Testis (tissue), 2 donors: ENCODE measurements at regions not wholly inside any gene's neighbourhood (a gene's known extent, or its start where the extent isn't known, plus 50 kb on each side); places are given as distances from the start of the nearest gene placed in this dataset.

Experiments used
- DNase-seq: peaks from one replicate; pipeline ENCODE4 v3.0.0-alpha.2; 2019
- H3K27ac ChIP-seq, 2 donors: fragments of 200-600 bp; sonication (generic); one replicate each; pipeline ENCODE4 v1.5.1; 2019
- H3K27me3 ChIP-seq: fragments of 200-600 bp; sonication (generic); one replicate; pipeline ENCODE4 v1.5.1; 2019
- H3K36me3 ChIP-seq: fragments of 200-600 bp; sonication (generic); one replicate; pipeline ENCODE4 v1.5.1; 2017; ENCODE audit warnings: low read depth; ENCODE audit errors: missing control alignments
- H3K4me1 ChIP-seq: fragments of 200-600 bp; sonication (generic); one replicate; pipeline ENCODE4 v1.5.1; 2019
- H3K4me3 ChIP-seq, 2 donors: fragments of 200-600 bp; sonication (generic); one replicate each; pipeline ENCODE4 v1.5.1; 2017 to 2019
- H3K9me3 ChIP-seq: fragments of 200-600 bp; sonication (generic); one replicate; pipeline ENCODE4 v1.5.1; 2017
- CTCF ChIP-seq, 3 experiments: fragments of 450-650 bp in 2 of 3; fragments of 200-600 bp in 1 of 3; sonication (generic) in 1 of 3; IDR thresholded peaks; one replicate each; pipeline ENCODE4 v1.5.1; 2016 to 2019; ENCODE audit warnings: antibody characterized with exemption in 3 of 3, mild to moderate bottlenecking in 2 of 3, moderate library complexity in 1 of 3
- POLR2A ChIP-seq: fragments of 450-650 bp; IDR thresholded peaks from one replicate; pipeline ENCODE4 v1.6.1; 2017; ENCODE audit warnings: antibody characterized with exemption, mild to moderate bottlenecking, moderate library complexity
- WGBS, 2 donors: methylation state at CpG; one replicate each; pipeline ENCODE4 v1.1.5; 2018; 5-methylcytosine and 5-hydroxymethylcytosine counted together
- intact Hi-C: fragments of 100-400 bp; cut with DNase I; formaldehyde crosslinking; loops from one replicate; pipeline ENCODE4 v1.15.1; 2023; ENCODE audit warnings: low total_unique reads

GRCh38 chr9:126563556-126563955 is 50.2 kb upstream of the LMX1B start:
- H3K36me3 ChIP-seq: no peaks in the 10 kb centered on the region
- H3K4me3 ChIP-seq: no peak overlapping the region
- WGBS, 2 donors: 67 to 77% methylated on average over 3 to 4 of the region's 4 CpGs
- TF ChIP-seq POLR2A (no peak), CTCF (IDR thresholded peaks at IDR 0.05) (no peak)
- H3K9me3 ChIP-seq: no peaks in the 10 kb centered on the region
- no peaks in the 10 kb centered on the region for H3K4me1 ChIP-seq
- H3K27me3 ChIP-seq: no peaks in the 10 kb centered on the region
- DNase-seq: no peak
- intact Hi-C loops: no loop called here
- H3K27ac ChIP-seq: no peak overlapping the region
